Endothelial cell of umbilical vein (primary cell): ENCODE measurements at regions not wholly inside any gene's neighbourhood (a gene's known extent, or its start where the extent isn't known, plus 50 kb on each side); places are given as distances from the start of the nearest gene placed in this dataset.

ENCODE experiments used
- BruUV-seq: library from RNA; stranded (reverse); fragments of 400-500 nt; replicated peaks from 2 replicates; lab custom pipeline; 2021; lab: Mats Ljungman, UMichigan
- CTCF ChIA-PET: fragments of 300-600, 350-600 bp; sonication (Branson Sonifier 250); formaldehyde crosslinking; loops from one replicate; lab custom pipeline; 2021; ENCODE audit warnings: antibody characterized with exemption, inconsistent platforms; lab: Charles Lee
- POLR2A ChIA-PET: fragments of 300-600, 350-600 bp; sonication (Branson Sonifier 250); formaldehyde crosslinking; loops from one replicate; lab custom pipeline; 2021; ENCODE audit warnings: antibody characterized with exemption, inconsistent platforms; lab: Charles Lee
- DNase-seq: peaks from one replicate; pipeline ENCODE4 v3.0.0-alpha.2; 2011; ENCODE audit warnings: low read depth, low spot score
- FAIRE-seq: peaks from 2 replicates; lab custom pipeline; 2011; peaks lifted over from hg19 to GRCh38; lab: Jason Lieb, UNC
- H2AFZ ChIP-seq: 2 replicates; pipeline ENCODE4 v1.6.0; 2012; ENCODE audit warnings: low read depth, low read length, control low read depth, inconsistent platforms
- H3K27ac ChIP-seq: 2 replicates; pipeline ENCODE4 v1.5.1; 2011; ENCODE audit warnings: low read depth, mild to moderate bottlenecking, control low read depth, low read length, moderate library complexity; ENCODE audit not compliant: insufficient read depth
- H3K27me3 ChIP-seq, 2 experiments: 2 replicates each; pipeline versions ENCODE4 v1.6.0 to v1.6.1; 2011; ENCODE audit warnings: low read length in 2 of 2, mixed read lengths in 1 of 2; ENCODE audit not compliant: control insufficient read depth in 2 of 2, insufficient read depth in 2 of 2
- H3K36me3 ChIP-seq, 2 experiments: 2 replicates in 1 of 2; 3 replicates in 1 of 2; pipeline ENCODE4 v1.5.1; 2011; ENCODE audit warnings: low read length in 2 of 2, mild to moderate bottlenecking in 1 of 2, moderate library complexity in 1 of 2; ENCODE audit not compliant: control insufficient read depth in 2 of 2, insufficient read depth in 2 of 2; ENCODE audit errors: extremely low read depth in 1 of 2
- H3K4me1 ChIP-seq: 3 replicates; pipeline ENCODE4 v1.5.1; 2011; ENCODE audit warnings: mild to moderate bottlenecking, low read length; ENCODE audit not compliant: control insufficient read depth, insufficient read depth; ENCODE audit errors: extremely low read depth
- H3K4me2 ChIP-seq: 2 replicates; pipeline ENCODE4 v1.6.1; 2011; ENCODE audit warnings: low read length, control low read depth, mixed read lengths; ENCODE audit not compliant: insufficient read depth
- H3K4me3 ChIP-seq, 3 experiments: fragments of 200-600 bp in 1 of 3; sonication (generic), shearing (Covaris generic) in 1 of 3; replicated peaks in 1 of 3; 2 replicates each; pipeline ENCODE4 v1.5.1; 2011 to 2016; ENCODE audit warnings: control low read depth in 3 of 3, low read length in 3 of 3, mild to moderate bottlenecking in 2 of 3, inconsistent platforms in 1 of 3, low read depth in 1 of 3, moderate library complexity in 1 of 3; ENCODE audit not compliant: insufficient read depth in 1 of 3
- H3K79me2 ChIP-seq: 2 replicates; pipeline ENCODE4 v1.6.0; 2012; ENCODE audit warnings: low read length, inconsistent platforms; ENCODE audit not compliant: control insufficient read depth, insufficient read depth
- H3K9ac ChIP-seq: replicated peaks from 2 replicates; pipeline ENCODE3; 2011; ENCODE audit warnings: low read length, control low read depth; ENCODE audit not compliant: insufficient read depth; ENCODE audit errors: extremely low read depth
- H3K9me1 ChIP-seq: replicated peaks from 3 replicates; pipeline ENCODE4 v1.6.0; 2011; ENCODE audit warnings: mild to moderate bottlenecking, low read length; ENCODE audit not compliant: control insufficient read depth, insufficient read depth; ENCODE audit errors: extremely low read depth
- H3K9me3 ChIP-seq: replicated peaks from 2 replicates; pipeline ENCODE4 v1.5.1; 2012; ENCODE audit warnings: low read length, inconsistent platforms; ENCODE audit not compliant: control insufficient read depth, insufficient read depth
- H4K20me1 ChIP-seq: replicated peaks from 2 replicates; pipeline ENCODE3; 2011; ENCODE audit warnings: mild to moderate bottlenecking, low read length; ENCODE audit not compliant: control insufficient read depth, insufficient read depth; ENCODE audit errors: extremely low read depth
- CTCF ChIP-seq, 2 donors: IDR thresholded peaks; 1 replicate in 1 of 2; 2 replicates in 1 of 2; pipeline ENCODE4 v1.5.1; 2011; ENCODE audit warnings: low read length in 2 of 2, mild to moderate bottlenecking in 2 of 2, moderate library complexity in 2 of 2, control low read depth in 1 of 2, inconsistent platforms in 1 of 2, low read depth in 1 of 2; ENCODE audit not compliant: insufficient read depth in 1 of 2; ENCODE audit errors: extremely low read depth in 1 of 2
- EZH2 ChIP-seq: IDR thresholded peaks from 2 replicates; pipeline ENCODE4 v1.6.1; 2012; ENCODE audit warnings: borderline replicate concordance, low read depth, mild to moderate bottlenecking, moderate library complexity, low read length, inconsistent platforms; ENCODE audit not compliant: severe bottlenecking
- FOS ChIP-seq: IDR thresholded peaks from 2 replicates; pipeline ENCODE4 v1.6.1; 2011; ENCODE audit warnings: mild to moderate bottlenecking, low read length, moderate library complexity, borderline replicate concordance; ENCODE audit not compliant: insufficient read depth
- GATA2 ChIP-seq: IDR thresholded peaks from 2 replicates; pipeline ENCODE4 v1.7.0; 2011; ENCODE audit warnings: low read depth, mild to moderate bottlenecking, moderate library complexity, mixed read lengths, low read length; ENCODE audit not compliant: insufficient read length, insufficient read depth
- JUN ChIP-seq: IDR thresholded peaks from 2 replicates; pipeline ENCODE4 v1.6.1; 2011; ENCODE audit warnings: borderline replicate concordance, low read depth; ENCODE audit not compliant: insufficient read length, insufficient read depth
- MAX ChIP-seq: IDR thresholded peaks from 2 replicates; pipeline ENCODE4 v1.6.1; 2011; ENCODE audit not compliant: insufficient read depth, insufficient read length
- MYC ChIP-seq: IDR thresholded peaks from one replicate; pipeline ENCODE4 v1.6.1; 2011; ENCODE audit warnings: mild to moderate bottlenecking, low read depth, low read length
- POLR2A ChIP-seq: IDR thresholded peaks from 2 replicates; pipeline ENCODE4 v1.6.1; 2012; ENCODE audit warnings: low read depth, mild to moderate bottlenecking, control low read depth, low read length
- POLR2AphosphoS5 ChIP-seq: IDR thresholded peaks from 2 replicates; pipeline ENCODE4 v1.6.1; 2012; ENCODE audit warnings: low read depth, mild to moderate bottlenecking, control low read depth, low read length, moderate library complexity; ENCODE audit not compliant: insufficient read depth
- dilution Hi-C: fragments of 300-500 bp; cut with MboI; formaldehyde crosslinking; loops from one replicate; pipeline ENCODE4 v1.15.0; 2019; ENCODE audit warnings: low sequenced_read_pairs; ENCODE audit not compliant: extremely low pct_ligation_motif_present
- intact Hi-C: fragments of 100-400 bp; cut with micrococcal nuclease; formaldehyde crosslinking; loops from one replicate; pipeline ENCODE4 v1.10.0; 2022

- Histone ChIP-seq H3K36me3 (no peaks in the 10 kb centered on the region), H3K27me3 (no peaks in the 10 kb centered on the region), H3K4me1 (no peaks in the 10 kb centered on the region), H3K9me1 (no peaks in the 10 kb centered on the region), H3K9ac (no peak overlapping the region), H2AFZ (no peak overlapping the region), H3K4me3 (no peak overlapping the region), H3K9me3 (peaks cover 8% of the 10 kb centered on the region), H4K20me1 (no peaks in the 10 kb centered on the region), H3K27ac (no peak overlapping the region), H3K4me2 (no peak overlapping the region), H3K79me2 (no peaks in the 10 kb centered on the region)
- intact Hi-C loops (no loop called here), dilution Hi-C loops (no loop called here)
- TF ChIP-seq FOS, result no peak
- no peak for TF ChIP-seq GATA2
- TF ChIP-seq MAX, result no peak
- TF ChIP-seq POLR2A, result no peak
- TF ChIP-seq EZH2, result no peak
- TF ChIP-seq CTCF (IDR thresholded peaks at IDR 0.05; ENCODE audit: extremely low read depth in 1 of 2, insufficient read depth in 1 of 2, low read depth in 1 of 2, low read length in 2 of 2), result no peak
- TF ChIP-seq MYC, result no peak
- FAIRE-seq (no peak), DNase-seq (no peak)
- BruUV-seq, result no TSS peak
- ChIA-PET CTCF (no interaction called here), POLR2A (no interaction called here)
These were observed 430.3 kb downstream of the AJAP1 start for GRCh38 chr1:5084676-5085075.

GRCh38 chr1:5067246-5067645 lies 412.8 kb downstream of the AJAP1 start:
- BruUV-seq, result no TSS peak
- intact Hi-C loops, result no loop called here

More at GRCh38 chr1:5067246-5067645, 412.8 kb downstream of the AJAP1 start:
- Histone ChIP-seq H3K9me1 (no peaks in the 10 kb centered on the region), H3K36me3 (no peaks in the 10 kb centered on the region), H3K9me3 (no peaks in the 10 kb centered on the region), H3K27me3 (no peaks in the 10 kb centered on the region), H4K20me1 (no peaks in the 10 kb centered on the region), H3K27ac (no peak overlapping the region), H3K9ac (no peak overlapping the region), H3K79me2 (no peaks in the 10 kb centered on the region), H3K4me3 (no peak overlapping the region), H3K4me2 (no peak overlapping the region), H2AFZ (no peak overlapping the region), H3K4me1 (no peaks in the 10 kb centered on the region)
- dilution Hi-C loops, result no loop called here
- no peak for TF ChIP-seq MYC
- no peak for TF ChIP-seq JUN
- no peak for TF ChIP-seq POLR2AphosphoS5
- TF ChIP-seq MAX, result no peak
- TF ChIP-seq CTCF (IDR thresholded peaks at IDR 0.05; ENCODE audit: extremely low read depth in 1 of 2, insufficient read depth in 1 of 2, low read depth in 1 of 2, low read length in 2 of 2), result no peak
- TF ChIP-seq GATA2, result no peak
- TF ChIP-seq POLR2A, result no peak
- TF ChIP-seq FOS, result no peak
- no peak for TF ChIP-seq EZH2
- DNase-seq (no peak), FAIRE-seq (no peak)
- POLR2A ChIA-PET, result no interaction called here
- CTCF ChIA-PET, result no interaction called here
